Activated CD4-positive, alpha-beta memory T cell treated with anti-CD3 and anti-CD28 coated beads for 36 hours (primary cell): ENCODE measurements at regions not wholly inside any gene's neighbourhood (a gene's known extent, or its start where the extent isn't known, plus 50 kb on each side); places are given as distances from the start of the nearest gene placed in this dataset.

Experiments
- CTCF ChIA-PET: fragments of 350-600 bp; sonication (Branson Sonifier 250); formaldehyde crosslinking; loops from one replicate; lab custom pipeline; 2021; ENCODE audit warnings: antibody characterized with exemption, inconsistent platforms; lab: Charles Lee
- POLR2A ChIA-PET: fragments of 350-600 bp; sonication (Branson Sonifier 250); formaldehyde crosslinking; loops from one replicate; lab custom pipeline; 2021; ENCODE audit warnings: antibody characterized with exemption; lab: Charles Lee
- DNase-seq: peaks from one replicate; pipeline ENCODE4 v3.0.0-alpha.2; 2020
- H3K27ac Mint-ChIP-seq: one replicate; pipeline ENCODE4 v1.8.0; 2021; ENCODE audit warnings: mixed read lengths
- H3K27me3 Mint-ChIP-seq: one replicate; pipeline ENCODE4 v1.8.0; 2021; ENCODE audit warnings: mixed read lengths
- H3K36me3 Mint-ChIP-seq: one replicate; pipeline ENCODE4 v1.8.0; 2021; ENCODE audit warnings: mixed read lengths
- H3K4me1 Mint-ChIP-seq: one replicate; pipeline ENCODE4 v1.8.0; 2021; ENCODE audit warnings: low read depth, mixed read lengths
- H3K4me3 Mint-ChIP-seq: one replicate; pipeline ENCODE4 v1.8.0; 2021; ENCODE audit warnings: mild to moderate bottlenecking, mixed read lengths
- H3K9me3 Mint-ChIP-seq: one replicate; pipeline ENCODE4 v1.8.0; 2021; ENCODE audit warnings: mixed read lengths
- intact Hi-C: fragments of 100-400 bp; cut with micrococcal nuclease; formaldehyde crosslinking; loops from one replicate; pipeline ENCODE4 v1.15.1; 2023

DNA sequence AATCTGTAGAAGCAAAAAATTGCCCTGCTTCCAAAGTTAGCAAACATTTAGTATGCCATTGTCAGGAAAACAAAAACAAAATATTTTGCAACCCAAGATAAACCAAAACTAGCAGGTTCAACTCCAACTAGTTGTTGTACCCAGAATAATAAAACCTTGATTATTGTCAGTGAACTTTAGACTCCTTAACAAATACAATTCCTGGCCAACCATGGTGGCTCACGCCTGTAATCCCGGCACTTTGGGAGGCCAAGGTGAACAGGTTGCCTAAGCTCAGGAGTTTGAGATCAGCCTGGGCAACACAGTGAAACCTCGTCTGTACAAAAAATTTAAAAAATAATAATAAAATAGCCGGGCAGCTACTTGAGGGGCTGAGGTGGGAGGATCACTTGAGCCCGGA, 53.6 kb upstream of the EPCAM start:
- H3K4me3 Mint-ChIP-seq, result no peak overlapping the region
- intact Hi-C loops, result no loop called here
- no peaks in the 10 kb centered on the region for H3K9me3 Mint-ChIP-seq
- no peaks in the 10 kb centered on the region for H3K36me3 Mint-ChIP-seq
- ChIA-PET POLR2A (no interaction called here), CTCF (no interaction called here)
- H3K4me1 Mint-ChIP-seq, result no peaks in the 10 kb centered on the region
- no peak overlapping the region for H3K27ac Mint-ChIP-seq
- no peak for DNase-seq
- peaks cover 2% of the 10 kb centered on the region for H3K27me3 Mint-ChIP-seq

DNA sequence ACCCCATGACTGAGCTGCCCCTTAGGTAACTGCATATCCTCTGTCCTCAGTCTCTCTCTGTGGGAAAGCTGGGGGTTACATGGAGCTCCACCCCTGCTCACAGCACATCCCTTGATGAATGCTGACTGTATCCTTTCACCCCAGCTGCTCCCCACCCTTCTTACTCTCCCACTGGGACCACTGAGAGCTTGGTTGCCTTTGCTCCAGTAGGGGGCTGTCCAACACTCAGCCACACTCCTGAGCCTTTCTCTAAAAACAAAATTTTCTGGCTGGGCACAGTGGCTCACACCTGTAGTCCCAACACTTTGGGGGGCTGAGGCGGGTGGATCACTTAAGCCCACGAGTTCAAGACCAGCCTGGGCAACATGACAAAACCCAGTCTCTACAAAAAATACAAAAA, 55.4 kb upstream of the EPCAM start:
- intact Hi-C loops, result no loop called here
- DNase-seq, result no peak
- no peaks in the 10 kb centered on the region for H3K4me1 Mint-ChIP-seq
- no peak overlapping the region for H3K27ac Mint-ChIP-seq
- H3K36me3 Mint-ChIP-seq, result no peaks in the 10 kb centered on the region
- no peaks in the 10 kb centered on the region for H3K9me3 Mint-ChIP-seq
- no peaks in the 10 kb centered on the region for H3K27me3 Mint-ChIP-seq
- ChIA-PET CTCF (interaction anchor here (0.7 kb wide), 1 partner anchor 848 kb away, joined by 3 read pairs; no protein-coding TSS in a partner anchor), POLR2A (no interaction called here)
- H3K4me3 Mint-ChIP-seq, result no peak overlapping the region

DNA sequence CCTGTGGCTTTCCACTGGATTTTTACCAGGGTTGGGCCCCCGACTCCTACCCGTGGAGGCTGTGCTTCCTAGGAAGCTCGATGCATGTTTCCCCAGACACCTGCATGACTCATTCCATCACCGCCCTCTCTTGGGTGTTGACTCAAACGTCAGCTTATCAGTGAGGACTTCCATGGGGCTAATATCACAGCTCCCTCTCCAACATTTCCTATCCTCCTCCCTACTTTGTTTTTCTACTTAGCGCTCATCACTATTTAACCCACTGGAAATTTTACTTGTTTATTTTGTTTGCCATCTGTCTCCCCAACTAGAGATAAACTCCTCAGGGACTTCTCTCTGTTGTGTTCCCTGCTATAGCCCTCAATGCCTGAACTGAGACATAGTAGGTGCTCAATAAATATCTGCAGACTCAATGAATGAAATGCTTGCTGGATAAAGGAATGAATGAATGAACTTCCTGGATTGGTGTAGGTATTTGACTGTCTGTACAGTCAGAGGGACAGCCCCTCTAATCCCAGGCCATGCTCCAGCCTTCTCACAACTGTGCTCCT, 55.9 kb upstream of the EPCAM start:
- no peaks in the 10 kb centered on the region for H3K4me1 Mint-ChIP-seq
- no peaks in the 10 kb centered on the region for H3K9me3 Mint-ChIP-seq
- intact Hi-C loops, result no loop called here
- H3K27ac Mint-ChIP-seq, result no peak overlapping the region
- H3K4me3 Mint-ChIP-seq, result no peak overlapping the region
- no peaks in the 10 kb centered on the region for H3K27me3 Mint-ChIP-seq
- no peak for DNase-seq
- no peaks in the 10 kb centered on the region for H3K36me3 Mint-ChIP-seq
- CTCF ChIA-PET, result no interaction called here
- POLR2A ChIA-PET, result no interaction called here

DNA sequence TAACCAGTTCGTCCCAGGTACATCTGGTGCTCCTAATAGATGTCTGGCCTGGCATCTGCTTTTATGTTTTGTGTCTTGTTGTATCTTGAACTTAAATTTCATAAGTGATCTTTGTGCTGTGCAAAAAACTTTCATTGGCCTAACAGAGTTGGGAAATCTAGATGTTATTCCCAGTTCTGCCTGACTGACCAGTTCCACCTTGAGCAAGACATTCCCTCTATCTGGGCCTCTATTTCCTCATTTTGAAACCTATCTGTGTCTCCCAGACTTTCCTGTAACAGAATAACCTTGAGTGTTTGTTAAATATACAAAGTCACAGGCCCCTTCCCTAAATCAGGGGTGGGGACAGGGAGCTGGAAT, 56.6 kb upstream of the EPCAM start:
- POLR2A ChIA-PET, result no interaction called here

DNA sequence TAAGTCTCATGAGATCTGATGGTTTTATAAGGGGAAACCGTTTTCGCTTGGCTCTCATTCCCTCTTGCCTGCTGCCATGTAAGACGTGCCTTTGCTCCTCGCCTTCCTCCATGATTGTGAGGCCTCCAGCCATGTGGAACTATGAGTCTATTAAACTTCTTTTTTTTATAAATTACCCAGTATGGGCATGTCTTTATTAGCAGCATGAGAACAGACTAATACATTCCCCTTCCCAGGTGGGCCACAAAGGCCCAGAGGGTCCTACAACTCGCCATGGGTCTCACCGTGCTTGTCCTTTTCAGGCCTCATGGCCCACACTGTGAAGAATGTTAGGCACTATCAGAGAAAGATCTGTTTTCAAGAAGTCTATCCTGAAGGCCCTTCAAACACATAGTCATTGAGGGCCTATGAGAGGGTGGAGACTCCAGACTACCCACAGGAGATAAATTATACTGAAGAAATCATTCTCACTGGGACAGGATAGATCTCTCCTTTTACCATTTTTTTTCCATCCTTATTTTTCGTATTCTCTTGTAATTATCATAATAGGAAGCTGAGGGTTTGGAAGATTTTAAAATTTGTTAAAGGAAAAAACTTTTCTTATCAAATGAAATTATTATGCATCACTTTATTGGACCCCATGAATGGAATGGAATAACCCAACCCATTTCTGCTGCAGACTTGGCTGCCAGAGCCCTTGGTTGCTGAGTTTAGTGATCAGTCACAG, 57.2 kb upstream of the EPCAM start:
- Mint-ChIP-seq H3K36me3 (no peaks in the 10 kb centered on the region), H3K9me3 (no peaks in the 10 kb centered on the region), H3K27ac (no peak overlapping the region), H3K4me3 (no peak overlapping the region), H3K27me3 (peaks cover 2% of the 10 kb centered on the region), H3K4me1 (no peaks in the 10 kb centered on the region)
- CTCF ChIA-PET, result interaction anchor here (1.4 kb wide), 1 partner anchor 11 kb away, joined by 3 read pairs; no protein-coding TSS in a partner anchor
- intact Hi-C loops, result no loop called here
- POLR2A ChIA-PET, result no interaction called here
- DNase-seq, result no peak

More for the DNA sequence above, 56.6 kb upstream of the EPCAM start:
- Mint-ChIP-seq H3K27me3 (peaks cover 2% of the 10 kb centered on the region), H3K36me3 (no peaks in the 10 kb centered on the region), H3K4me3 (no peak overlapping the region), H3K4me1 (no peaks in the 10 kb centered on the region), H3K9me3 (no peaks in the 10 kb centered on the region), H3K27ac (no peak overlapping the region)
- no peak for DNase-seq
- intact Hi-C loops, result no loop called here
- CTCF ChIA-PET, result interaction anchor here (1.4 kb wide), 1 partner anchor 10 kb away, joined by 3 read pairs; no protein-coding TSS in a partner anchor

DNA sequence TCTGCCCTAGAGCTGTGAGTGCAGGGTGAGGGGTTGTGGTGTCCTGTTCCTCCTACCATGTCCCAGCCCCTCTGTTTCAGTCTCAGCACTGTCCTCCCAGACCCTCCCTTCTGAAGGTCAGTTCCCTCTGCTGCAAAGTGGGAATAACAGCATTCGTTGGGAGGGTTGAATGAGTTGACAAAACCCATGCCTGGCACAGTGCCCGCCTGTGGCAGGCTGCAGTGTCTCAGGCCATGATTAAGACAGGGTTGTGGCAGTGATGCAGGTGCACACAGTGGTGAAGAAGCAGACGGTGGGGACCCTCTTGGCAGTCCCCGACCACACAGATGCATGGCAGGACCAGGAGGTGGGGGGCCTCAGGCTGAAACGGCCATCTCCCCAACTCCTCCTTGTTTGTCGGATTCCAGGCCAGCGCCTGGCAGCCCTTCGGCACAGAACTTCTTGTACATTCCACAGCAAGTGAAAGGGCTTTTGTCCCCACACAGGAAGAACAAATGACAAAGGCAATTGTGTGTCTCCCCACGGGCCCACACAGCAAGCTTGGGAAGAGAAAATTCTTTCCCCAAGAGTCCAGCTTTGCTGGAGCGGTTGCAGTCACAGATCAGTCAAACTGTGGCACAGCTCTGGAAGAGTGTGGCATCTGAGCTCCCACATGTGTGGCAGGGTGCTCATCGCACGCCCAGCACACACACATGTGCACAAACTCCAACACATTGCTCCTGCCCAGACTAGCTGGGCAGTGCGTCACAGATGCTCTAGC, 58.1 kb upstream of the EPCAM start:
- POLR2A ChIA-PET, result no interaction called here

DNA sequence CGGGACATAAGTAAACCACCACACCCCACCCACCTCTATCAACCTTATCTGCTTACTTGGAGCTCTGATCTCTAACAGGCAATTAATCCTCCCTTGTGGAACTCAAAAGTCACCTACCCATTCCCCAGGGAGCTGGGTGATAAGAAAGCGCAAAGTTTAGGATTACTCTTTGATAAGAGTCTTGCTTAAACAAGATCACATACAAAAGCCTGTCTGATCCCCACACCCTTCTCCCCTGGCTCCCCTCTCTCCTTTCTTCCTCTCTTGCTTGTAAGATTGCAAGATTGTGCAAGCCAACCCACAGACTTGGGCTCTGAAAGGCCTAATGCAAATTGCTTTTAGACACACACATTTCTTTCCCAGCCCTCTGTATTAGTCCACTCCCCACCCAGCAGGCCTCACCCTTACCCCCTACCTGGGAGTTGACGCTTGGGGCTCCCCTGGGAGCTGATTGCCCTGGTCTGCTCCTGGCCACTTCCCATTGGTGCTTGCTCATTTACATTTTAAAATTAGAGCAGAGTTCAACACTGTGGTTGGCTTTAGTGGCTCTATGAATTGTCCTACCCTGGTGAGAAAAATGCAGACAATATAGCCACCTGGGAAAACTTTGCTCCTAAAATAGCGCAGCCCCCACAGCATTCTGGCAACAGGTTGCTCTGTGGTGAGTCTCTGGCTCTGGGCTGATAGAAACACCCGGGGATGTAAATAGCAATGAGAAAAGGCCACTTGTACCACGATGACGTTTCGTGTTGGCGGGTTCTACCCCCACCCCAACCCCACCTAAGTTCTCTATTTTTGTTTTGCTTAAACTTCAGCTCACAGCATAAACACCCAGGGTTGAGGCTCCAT, 58.9 kb upstream of the EPCAM start:
- peaks cover 7% of the 10 kb centered on the region for H3K27me3 Mint-ChIP-seq
- H3K9me3 Mint-ChIP-seq, result no peaks in the 10 kb centered on the region
- no peaks in the 10 kb centered on the region for H3K36me3 Mint-ChIP-seq
- DNase-seq, result no peak
- POLR2A ChIA-PET, result no interaction called here
- no peaks in the 10 kb centered on the region for H3K4me1 Mint-ChIP-seq
- H3K4me3 Mint-ChIP-seq, result no peak overlapping the region
- H3K27ac Mint-ChIP-seq, result no peak overlapping the region
- intact Hi-C loops, result no loop called here
- CTCF ChIA-PET, result interaction anchor here (1.4 kb wide), 1 partner anchor 12 kb away, joined by 4 read pairs; no protein-coding TSS in a partner anchor

More for the DNA sequence above, 58.1 kb upstream of the EPCAM start:
- Mint-ChIP-seq H3K27ac (no peak overlapping the region), H3K27me3 (peaks cover 6% of the 10 kb centered on the region), H3K36me3 (no peaks in the 10 kb centered on the region), H3K4me3 (no peak overlapping the region), H3K4me1 (no peaks in the 10 kb centered on the region), H3K9me3 (no peaks in the 10 kb centered on the region)
- DNase-seq, result no peak
- intact Hi-C loops, result no loop called here
- CTCF ChIA-PET, result interaction anchor here (1.4 kb wide), 2 partner anchors 12 kb away, joined by 3 to 4 read pairs; no protein-coding TSS in a partner anchor

DNA sequence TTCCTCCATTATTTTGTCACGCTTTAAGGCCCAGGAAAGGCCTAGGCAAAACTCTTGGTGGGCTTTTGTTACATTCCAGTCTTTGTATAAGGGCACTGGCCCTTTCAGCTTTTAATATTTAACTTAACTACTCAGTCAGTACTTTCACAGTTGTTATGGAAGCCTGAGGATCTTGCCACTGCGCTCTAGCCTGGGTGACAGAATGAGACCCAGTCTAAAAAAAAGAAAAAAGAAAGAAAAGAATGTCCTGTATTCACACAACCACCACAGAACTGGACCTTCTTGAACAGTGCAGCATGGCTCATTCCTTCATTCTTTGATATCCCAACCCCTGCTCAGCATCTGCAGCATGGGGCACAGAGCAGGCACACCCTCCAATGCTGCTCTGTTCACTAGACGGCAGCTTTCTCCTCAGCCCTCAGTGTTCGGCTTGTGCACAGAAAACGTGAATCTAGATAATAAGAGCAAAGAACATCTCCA, 59.6 kb upstream of the EPCAM start:
- Mint-ChIP-seq H3K9me3 (no peaks in the 10 kb centered on the region), H3K4me3 (no peak overlapping the region), H3K36me3 (no peaks in the 10 kb centered on the region), H3K27ac (no peak overlapping the region), H3K27me3 (peaks cover 11% of the 10 kb centered on the region), H3K4me1 (no peaks in the 10 kb centered on the region)
- no peak for DNase-seq
- intact Hi-C loops, result no loop called here
- POLR2A ChIA-PET, result no interaction called here
- CTCF ChIA-PET, result interaction anchor here (1.4 kb wide), 1 partner anchor 13 kb away, joined by 4 read pairs; no protein-coding TSS in a partner anchor

DNA sequence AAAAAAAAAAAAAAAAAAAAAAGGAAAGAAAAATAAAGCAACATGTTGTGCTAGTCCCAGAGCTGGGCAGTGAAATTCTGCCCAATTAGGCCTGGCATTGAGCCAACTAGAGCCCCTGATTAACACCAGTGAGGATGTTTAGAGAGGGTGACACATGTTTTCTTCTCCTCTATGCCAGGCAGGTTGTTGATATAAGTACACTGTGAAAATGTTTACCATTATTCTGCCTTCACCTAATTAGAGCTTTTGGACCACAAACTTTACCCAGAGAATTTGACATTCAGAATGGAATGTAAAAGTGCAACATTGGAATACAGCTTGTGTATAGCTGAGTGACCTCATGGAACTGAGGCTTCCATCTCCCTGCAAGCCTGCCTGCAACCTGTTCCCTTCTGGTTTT, 62.0 kb upstream of the EPCAM start:
- Mint-ChIP-seq H3K9me3 (no peaks in the 10 kb centered on the region), H3K4me3 (no peak overlapping the region), H3K36me3 (no peaks in the 10 kb centered on the region), H3K27me3 (peaks cover 15% of the 10 kb centered on the region), H3K4me1 (no peaks in the 10 kb centered on the region), H3K27ac (no peak overlapping the region)
- intact Hi-C loops, result no loop called here
- no peak for DNase-seq
- POLR2A ChIA-PET, result no interaction called here
- CTCF ChIA-PET, result interaction anchor here (2.5 kb wide), 1 partner anchor 16 kb away, joined by 11 read pairs; no protein-coding TSS in a partner anchor

DNA sequence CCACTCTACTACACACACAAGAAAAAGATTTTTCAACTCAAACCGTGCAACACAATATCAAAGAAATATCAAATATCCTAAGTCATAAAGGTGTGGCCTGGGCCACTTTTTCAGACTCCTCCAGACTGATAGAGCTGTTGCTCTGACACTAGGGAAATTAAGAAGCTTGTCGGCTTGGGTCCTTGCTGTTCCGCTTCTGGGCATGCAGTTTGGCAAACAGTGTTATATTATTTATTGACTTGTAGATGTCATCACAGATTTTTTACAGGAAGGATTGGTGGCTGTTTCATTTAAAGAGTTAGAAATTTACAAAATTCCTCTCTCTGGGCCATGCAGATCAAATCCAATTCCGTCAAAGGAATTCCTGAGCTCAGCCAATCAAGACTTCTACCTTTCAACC, 64.5 kb upstream of the EPCAM start:
- no peak overlapping the region for H3K27ac Mint-ChIP-seq
- no peaks in the 10 kb centered on the region for H3K9me3 Mint-ChIP-seq
- POLR2A ChIA-PET, result no interaction called here
- intact Hi-C loops, result no loop called here
- no peak overlapping the region for H3K4me3 Mint-ChIP-seq
- peaks cover 18% of the 10 kb centered on the region for H3K27me3 Mint-ChIP-seq
- H3K36me3 Mint-ChIP-seq, result no peaks in the 10 kb centered on the region
- CTCF ChIA-PET, result interaction anchor here (1.9 kb wide), 1 partner anchor 19 kb away, joined by 5 read pairs; no protein-coding TSS in a partner anchor
- DNase-seq, result no peak
- peaks cover 9% of the 10 kb centered on the region for H3K4me1 Mint-ChIP-seq

DNA sequence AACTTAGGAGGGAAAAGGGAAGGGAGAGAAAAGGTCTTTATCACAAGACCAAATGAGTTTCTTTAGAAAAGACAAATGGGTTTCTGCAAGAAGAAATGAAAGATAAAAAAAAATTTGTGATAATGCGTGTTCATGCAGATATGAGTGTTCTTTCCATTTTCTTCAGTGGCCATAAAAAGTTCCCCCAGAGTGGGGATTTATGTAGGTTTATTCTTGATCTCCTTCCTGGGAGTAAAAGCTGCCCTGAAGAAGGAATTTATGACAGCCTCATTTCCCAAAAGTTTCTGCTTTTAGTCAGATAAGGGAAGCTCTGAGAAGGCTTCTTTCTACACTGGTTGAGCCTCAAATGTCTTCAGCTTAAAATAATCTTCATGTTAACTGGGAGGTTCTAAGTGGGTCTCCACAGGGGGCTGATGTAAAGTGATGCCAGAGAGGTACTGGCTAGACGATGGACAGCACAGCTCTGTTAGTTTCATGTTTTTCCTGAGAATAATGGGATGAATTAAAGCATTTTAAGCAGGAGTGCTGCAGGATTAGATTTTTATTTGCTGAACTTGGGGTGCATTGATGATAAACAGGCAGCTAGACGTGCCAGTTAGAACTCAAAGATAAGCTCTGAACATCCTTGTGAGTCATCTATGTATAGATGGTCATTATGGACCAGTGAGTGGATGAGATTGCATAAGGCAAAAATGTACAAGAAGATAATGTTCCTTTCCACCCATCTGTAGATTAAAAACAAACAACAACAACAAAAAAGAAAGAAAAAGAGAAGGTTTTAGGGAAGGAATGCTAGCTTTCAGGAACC, 65.6 kb upstream of the EPCAM start:
- no peak for DNase-seq
- H3K36me3 Mint-ChIP-seq, result no peaks in the 10 kb centered on the region
- H3K27me3 Mint-ChIP-seq, result peaks cover 18% of the 10 kb centered on the region
- H3K4me3 Mint-ChIP-seq, result no peak overlapping the region
- peaks cover 9% of the 10 kb centered on the region for H3K4me1 Mint-ChIP-seq
- H3K27ac Mint-ChIP-seq, result no peak overlapping the region
- CTCF ChIA-PET, result interaction anchor here (1.9 kb wide), 1 partner anchor 20 kb away, joined by 5 read pairs; no protein-coding TSS in a partner anchor
- intact Hi-C loops, result no loop called here
- H3K9me3 Mint-ChIP-seq, result no peaks in the 10 kb centered on the region
- POLR2A ChIA-PET, result no interaction called here
